NOMO-1 treated with DMSO at 0.1 percent for 48 hours (cell line): ENCODE measurements at regions not wholly inside any gene's neighbourhood (a gene's known extent, or its start where the extent isn't known, plus 50 kb on each side); places are given as distances from the start of the nearest gene placed in this dataset.

Experiments
- DNase-seq: peaks from one replicate; lab custom pipeline; 2025; ENCODE audit not compliant: unreplicated experiment; lab: John Stamatoyannopoulos, UW

DNA sequence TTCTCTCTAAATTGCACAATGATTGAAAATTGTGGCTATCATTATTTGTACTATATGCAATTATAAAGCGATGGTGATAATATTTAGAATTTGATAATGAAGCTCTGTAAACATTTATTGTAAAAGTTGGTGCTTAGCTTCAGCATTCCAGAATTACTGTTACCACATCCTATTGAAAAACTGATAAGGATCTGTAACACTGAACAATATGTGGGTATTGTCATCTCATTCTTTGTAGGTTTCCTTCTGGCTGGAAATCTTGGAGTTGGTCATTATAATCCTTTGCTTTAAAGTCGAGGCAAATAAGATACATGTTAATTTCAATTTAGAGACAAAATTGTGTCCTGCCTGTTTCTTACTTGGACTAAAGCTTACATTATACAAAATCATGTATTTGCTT lies 323.4 kb upstream of the GOLIM4 start:
- no peak for DNase-seq

- DNase-seq: no peak
Observed at GRCh38 chr3:168417016-168417415, 321.3 kb upstream of the GOLIM4 start.

DNA sequence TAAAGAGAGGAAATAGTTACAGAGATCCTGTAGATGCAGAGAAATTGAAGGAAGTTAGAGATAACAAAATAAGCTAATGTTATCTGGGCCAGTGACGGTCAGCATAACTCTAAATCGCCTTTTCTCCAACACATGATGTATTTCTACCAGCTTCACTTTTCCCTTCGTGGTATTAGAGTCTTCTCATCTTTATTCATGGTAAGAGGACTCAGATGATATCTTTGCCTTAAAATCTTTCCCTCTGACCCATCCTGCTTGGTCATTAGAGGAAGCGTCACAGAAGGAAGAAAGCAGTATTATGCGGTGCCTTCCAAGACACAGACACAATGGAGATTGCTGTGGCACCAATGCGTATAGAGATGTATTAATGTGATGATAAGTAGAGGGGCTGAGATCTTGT lies 320.7 kb upstream of the GOLIM4 start:
- DNase-seq: no peak

GRCh38 chr3:168414149-168414548 lies 318.4 kb upstream of the GOLIM4 start:
- DNase-seq: no peak

DNA sequence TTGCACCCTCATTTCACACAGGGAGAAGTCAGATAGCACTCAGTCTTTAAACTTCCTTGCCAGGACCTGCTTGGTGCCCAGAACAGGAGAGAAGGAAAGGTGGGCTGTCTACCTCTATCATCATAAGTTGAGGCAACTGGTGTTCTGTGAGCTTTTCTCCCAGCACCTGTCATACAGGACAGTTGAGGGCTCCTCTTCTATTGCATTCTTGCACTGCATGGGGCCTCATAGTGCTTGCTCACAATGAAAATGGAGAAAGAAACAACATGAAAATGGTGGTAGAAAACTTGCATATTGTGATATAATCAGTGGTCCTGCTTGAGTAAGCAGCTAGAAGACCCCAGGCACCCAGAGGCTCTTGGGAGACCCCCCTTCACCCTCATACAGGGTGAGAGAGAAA lies 311.7 kb upstream of the GOLIM4 start:
- DNase-seq: no peak

- no peak for DNase-seq
Observed at GRCh38 chr3:168405288-168405687, 309.6 kb upstream of the GOLIM4 start.

- no peak for DNase-seq
Observed at GRCh38 chr3:168398371-168399025, 302.8 kb upstream of the GOLIM4 start.

DNA sequence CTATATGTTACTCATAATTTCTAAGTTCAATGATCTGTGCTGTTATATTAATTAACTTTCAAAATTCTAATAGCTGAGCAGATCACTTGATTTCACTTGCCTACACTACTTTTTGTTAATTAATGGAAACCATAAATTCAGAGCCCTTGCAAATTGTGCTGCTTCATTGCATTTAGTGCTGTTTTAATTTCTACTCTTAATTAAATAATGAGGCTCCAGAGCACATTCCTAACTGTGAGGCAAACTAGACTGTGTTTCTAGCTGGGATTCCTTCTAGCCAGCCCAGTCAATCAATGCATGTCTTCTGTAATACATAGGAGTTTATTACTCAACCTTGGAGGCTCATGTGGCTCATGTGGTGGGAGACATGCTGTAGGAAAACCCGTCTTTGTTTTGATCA lies 301.1 kb upstream of the GOLIM4 start:
- no peak for DNase-seq

DNA sequence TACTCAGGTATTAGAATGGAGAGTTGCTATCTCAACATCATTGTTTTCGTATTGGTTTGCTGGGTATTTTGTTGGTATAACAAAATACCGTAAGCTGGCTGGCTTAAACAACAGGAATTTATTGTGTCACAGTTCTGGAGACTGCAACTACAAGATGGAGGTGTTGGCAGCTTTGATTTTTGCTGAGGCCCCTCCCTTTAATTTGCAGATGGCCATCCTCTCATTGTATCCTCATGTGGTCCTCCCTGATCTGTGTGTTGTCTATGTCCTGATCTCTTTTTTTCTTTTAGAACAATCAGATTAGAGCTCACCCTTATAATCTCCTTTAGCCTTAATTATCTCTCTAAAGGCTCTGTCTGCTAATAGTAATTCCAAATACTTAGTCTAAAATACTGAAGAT lies 299.8 kb upstream of the GOLIM4 start:
- no peak for DNase-seq

- DNase-seq: no peak
Observed at GRCh38 chr3:168394439-168394838, 298.7 kb upstream of the GOLIM4 start.

DNA sequence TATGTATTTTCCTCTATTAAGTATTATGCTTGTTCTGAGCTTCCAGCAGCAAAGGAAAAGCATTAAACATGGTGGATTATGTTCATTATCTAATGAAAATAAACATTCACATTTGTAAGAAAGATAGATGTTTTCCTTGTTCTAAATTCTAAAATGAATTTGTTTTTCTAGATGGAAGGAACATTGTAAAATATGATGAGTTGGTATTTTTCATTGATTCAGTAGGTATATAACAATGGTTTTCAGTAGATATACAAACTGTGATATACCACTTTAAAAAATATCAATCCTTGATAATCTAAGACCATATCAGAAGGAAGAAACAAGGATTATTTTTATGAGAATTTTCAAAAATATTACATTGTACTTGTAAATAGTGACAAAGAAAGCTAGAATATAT lies 290.6 kb upstream of the GOLIM4 start:
- no peak for DNase-seq

- DNase-seq: no peak
Observed at GRCh38 chr3:168384990-168385389, 289.3 kb upstream of the GOLIM4 start.

DNA sequence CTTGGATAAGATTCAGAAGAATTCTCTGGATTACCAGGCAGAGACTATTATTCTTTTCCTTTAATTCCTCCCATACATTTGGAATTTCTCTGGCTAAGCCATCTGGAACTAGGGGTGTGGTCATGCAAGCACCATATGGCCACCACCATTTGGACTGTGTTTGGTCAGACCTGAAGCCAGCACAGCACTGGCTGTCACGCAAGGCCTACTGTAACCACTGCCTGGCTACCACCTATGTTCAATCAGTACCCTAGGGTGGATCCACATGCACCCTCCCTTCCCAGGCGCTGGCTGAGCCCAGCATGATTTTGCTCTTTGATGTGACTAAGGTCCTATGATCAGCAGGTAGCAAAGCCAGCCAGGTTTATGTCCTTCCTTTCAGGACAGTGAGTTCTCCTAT lies 287.8 kb upstream of the GOLIM4 start:
- DNase-seq: no peak

- DNase-seq: no peak
Observed at GRCh38 chr3:168371846-168372245, 276.1 kb upstream of the GOLIM4 start.

DNA sequence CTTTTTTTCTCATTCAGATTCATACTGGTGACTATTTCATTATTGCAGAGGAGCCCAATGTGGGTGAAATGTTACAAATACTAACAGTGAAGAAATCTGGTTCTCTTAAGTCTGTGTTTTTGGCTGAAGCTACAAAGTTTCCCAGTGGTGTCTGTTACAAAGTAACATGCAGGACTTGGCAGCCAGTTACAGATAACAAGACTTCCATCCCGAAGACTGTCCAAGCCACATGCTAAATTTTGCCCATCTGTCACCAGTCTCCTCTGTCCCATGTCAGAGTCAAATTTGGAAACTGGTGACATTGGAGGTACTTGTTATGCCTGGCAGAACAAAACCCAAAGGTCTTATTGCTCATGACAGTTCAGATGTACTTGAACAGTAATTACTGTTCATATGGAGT lies 269.2 kb upstream of the GOLIM4 start:
- DNase-seq: no peak

DNA sequence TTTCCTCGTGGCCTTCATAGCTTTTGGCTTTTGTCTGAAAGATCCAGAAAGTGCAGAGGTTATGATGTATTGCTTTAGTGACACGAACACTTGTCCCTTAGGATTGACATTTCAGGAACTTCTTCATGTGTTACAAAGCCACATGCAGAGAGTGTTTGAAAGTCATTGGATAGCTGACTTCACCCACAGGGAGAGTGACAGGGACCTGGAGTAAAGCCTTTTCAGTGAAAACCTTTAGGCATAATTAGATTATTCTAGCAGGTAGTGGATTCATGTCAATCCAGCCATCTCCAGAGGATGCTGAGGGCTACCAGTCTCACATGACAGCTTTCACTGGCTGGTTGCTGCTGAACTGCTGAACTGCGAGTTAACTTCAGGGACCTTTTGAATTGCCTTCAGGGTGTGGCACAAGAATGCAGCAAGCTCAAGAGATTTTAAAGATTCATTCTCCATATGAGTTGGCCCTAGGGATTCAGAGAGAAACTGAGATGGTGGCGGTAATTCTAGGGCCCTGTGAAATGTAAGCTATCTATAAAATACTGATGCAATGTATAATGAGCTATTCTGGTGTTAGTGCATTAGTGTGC lies 267.0 kb upstream of the GOLIM4 start:
- no peak for DNase-seq

- DNase-seq: no peak
Observed at GRCh38 chr3:168362156-168362555, 266.4 kb upstream of the GOLIM4 start.

GRCh38 chr3:168360993-168361392 lies 265.3 kb upstream of the GOLIM4 start:
- no peak for DNase-seq

GRCh38 chr3:168342946-168343850 lies 247.5 kb upstream of the GOLIM4 start:
- no peak for DNase-seq

- no peak for DNase-seq
Observed at GRCh38 chr3:168341956-168342936, 246.5 kb upstream of the GOLIM4 start.
